HUES64 (cell line): ENCODE measurements at regions not wholly inside any gene's neighbourhood (a gene's known extent, or its start where the extent isn't known, plus 50 kb on each side); places are given as distances from the start of the nearest gene placed in this dataset.
"Not testable (repeated sequence)": the region's sequence is repeated elsewhere in the genome, so short reads cannot be mapped to it uniquely, and the experiment has no call there.

Experiments used
- H3K27ac ChIP-seq: 2 replicates; pipeline ENCODE4 v1.7.0; 2013; ENCODE audit warnings: low read depth, low read length, inconsistent platforms
- H3K27me3 ChIP-seq: 2 replicates; pipeline ENCODE4 v1.6.1; 2013; ENCODE audit warnings: mild to moderate bottlenecking, low read length; ENCODE audit not compliant: insufficient read depth
- H3K36me3 ChIP-seq: 2 replicates; pipeline ENCODE4 v1.6.1; 2013; ENCODE audit warnings: mild to moderate bottlenecking, low read length; ENCODE audit not compliant: insufficient read depth
- H3K4me1 ChIP-seq: 2 replicates; pipeline ENCODE4 v1.6.1; 2013; ENCODE audit warnings: mild to moderate bottlenecking, low read length, moderate library complexity; ENCODE audit not compliant: insufficient read depth
- H3K4me3 ChIP-seq: 2 replicates; pipeline ENCODE4 v1.5.1; 2013; ENCODE audit warnings: mild to moderate bottlenecking, low read length, moderate library complexity
- H3K9ac ChIP-seq: 2 replicates; pipeline ENCODE4 v1.6.1; 2013; ENCODE audit warnings: mild to moderate bottlenecking, low read depth, low read length
- H3K9me3 ChIP-seq: 2 replicates; pipeline ENCODE4 v1.6.1; 2013; ENCODE audit warnings: low read depth, low read length; ENCODE audit not compliant: insufficient read depth
- WGBS: fragments of 150-250, 120-280 bp; methylation state at CpG from one replicate; pipeline ENCODE4 v1.1.7; 2013; ENCODE audit warnings: missing lambda C conversion rate; 5-methylcytosine and 5-hydroxymethylcytosine counted together

DNA sequence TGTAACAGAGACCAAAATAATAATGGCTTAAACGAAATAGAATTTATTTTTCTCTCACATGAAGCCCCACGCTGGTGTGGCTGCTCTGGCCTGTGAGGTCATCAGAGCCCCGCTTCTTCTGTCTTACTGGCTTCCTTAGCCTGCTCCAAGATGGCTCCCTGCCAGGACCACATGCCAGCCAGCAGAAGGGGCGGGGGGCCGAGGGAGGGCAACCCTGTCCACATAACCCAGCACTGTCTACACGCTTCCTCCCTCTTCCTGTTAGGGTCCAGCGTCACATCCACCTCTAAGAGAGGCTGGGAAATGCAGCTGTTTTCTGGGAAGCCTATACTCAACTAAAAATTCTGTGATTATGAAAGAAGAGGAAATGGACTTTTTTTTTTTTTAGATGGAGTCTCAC is 107.9 kb upstream of the DLG1 start:
- Histone ChIP-seq H3K4me1 (no peaks in the 10 kb centered on the region), H3K27me3 (no peaks in the 10 kb centered on the region), H3K9me3 (peaks cover 15% of the 10 kb centered on the region), H3K27ac (no peak overlapping the region), H3K36me3 (no peaks in the 10 kb centered on the region), H3K4me3 (no peak overlapping the region), H3K9ac (no peak overlapping the region)
- 92% methylated on average over 5 of the region's 7 CpGs for WGBS

DNA sequence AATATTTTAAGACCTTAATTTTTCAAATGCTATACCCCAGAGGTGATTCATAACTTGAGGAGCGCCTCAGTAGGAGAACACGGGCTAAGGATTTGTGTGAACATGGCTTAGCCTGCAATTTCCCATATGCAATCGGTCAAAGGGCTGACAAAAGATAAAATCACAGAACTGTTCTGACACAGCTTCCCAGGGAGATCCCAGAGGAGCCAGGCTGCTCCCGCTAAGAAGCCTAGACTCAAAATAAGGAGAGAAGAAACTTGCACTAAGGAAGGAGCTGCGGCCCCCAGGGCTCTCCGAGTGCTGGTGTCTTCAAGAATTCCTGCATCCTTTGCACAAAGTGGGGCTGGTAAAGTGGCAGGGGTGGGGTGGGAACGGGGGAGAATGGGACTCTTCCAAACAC is 106.3 kb upstream of the DLG1 start:
- Histone ChIP-seq H3K9me3 (peaks cover 10% of the 10 kb centered on the region), H3K36me3 (no peaks in the 10 kb centered on the region), H3K4me1 (peaks cover 2% of the 10 kb centered on the region), H3K9ac (no peak overlapping the region), H3K27me3 (no peaks in the 10 kb centered on the region), H3K27ac (no peak overlapping the region), H3K4me3 (no peak overlapping the region)
- WGBS = 90% methylated on average over 7 of the region's 7 CpGs

DNA sequence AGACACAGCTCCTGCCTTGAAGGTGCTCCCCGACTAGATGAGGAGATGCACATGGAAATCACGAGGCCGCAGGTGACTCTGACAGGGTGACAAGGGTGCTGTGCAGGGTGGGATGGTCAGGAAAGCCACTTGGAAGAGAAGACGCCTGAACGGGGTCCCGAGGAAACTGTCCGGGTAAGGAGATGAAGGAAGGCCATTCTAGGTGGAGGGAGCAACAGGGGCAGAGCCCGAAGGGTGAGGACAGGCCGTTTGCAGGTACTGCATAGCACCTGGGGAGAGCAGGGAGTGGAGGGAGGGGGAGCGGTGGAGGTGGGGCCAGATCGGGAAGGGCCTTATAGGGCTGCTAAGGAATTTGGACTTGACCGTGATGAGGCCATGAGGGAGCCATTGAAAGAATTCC is 105.6 kb upstream of the DLG1 start:
- 92% methylated on average over 12 of the region's 12 CpGs for WGBS

DNA sequence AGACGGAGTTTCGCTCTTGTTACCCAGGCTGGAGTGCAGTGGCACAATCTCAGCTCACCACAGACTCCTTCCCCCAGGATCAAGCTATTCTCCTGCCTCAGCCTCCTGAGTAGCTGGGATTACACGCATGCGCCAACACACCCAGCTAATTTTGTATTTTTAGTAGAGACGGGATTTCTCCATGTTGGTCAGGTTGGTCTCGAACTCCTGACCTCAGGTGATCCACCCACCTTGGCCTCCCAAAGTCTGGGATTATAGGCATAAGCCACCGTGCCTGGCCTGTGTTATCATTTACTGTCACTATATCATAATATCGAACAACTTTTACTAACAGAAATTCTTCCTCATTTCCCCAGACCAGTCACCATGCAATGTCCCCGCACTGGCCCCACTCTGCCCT is 104.0 kb upstream of the DLG1 start:
- WGBS = 95% methylated on average over 9 of the region's 9 CpGs
- H3K4me3 ChIP-seq = not testable (repeated sequence)

More for the DNA sequence above, 105.6 kb upstream of the DLG1 start:
- H3K9me3 ChIP-seq = peaks cover 3% of the 10 kb centered on the region; the same call in 1 of the 2 replicates
- no peak overlapping the region for H3K9ac ChIP-seq
- no peak overlapping the region for H3K27ac ChIP-seq
- H3K4me1 ChIP-seq = peaks cover 7% of the 10 kb centered on the region
- H3K36me3 ChIP-seq = no peaks in the 10 kb centered on the region
- H3K4me3 ChIP-seq = no peak overlapping the region
- H3K27me3 ChIP-seq = no peaks in the 10 kb centered on the region

DNA sequence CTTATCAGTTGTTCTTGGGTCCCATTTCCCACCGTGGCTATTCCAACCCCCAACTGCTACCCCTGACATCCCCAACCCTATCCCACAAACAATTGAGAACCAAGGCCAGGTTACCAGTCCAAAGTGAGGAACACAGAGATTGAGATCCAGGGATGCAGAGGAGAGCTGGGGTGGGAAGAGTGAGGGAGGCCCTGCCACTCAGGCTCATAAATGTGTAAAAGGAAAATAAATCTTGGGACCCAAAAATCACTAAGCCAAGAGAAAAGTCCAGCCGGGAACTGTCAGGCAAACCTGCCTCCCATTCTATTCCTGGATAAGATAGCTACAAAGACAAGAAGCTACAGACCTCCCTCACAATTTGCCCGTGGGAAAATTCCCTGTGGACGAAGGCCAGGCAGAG is 101.1 kb upstream of the DLG1 start:
- Histone ChIP-seq H3K9me3 (no peaks in the 10 kb centered on the region), H3K9ac (no peak overlapping the region), H3K27ac (no peak overlapping the region), H3K36me3 (no peaks in the 10 kb centered on the region), H3K27me3 (no peaks in the 10 kb centered on the region), H3K4me1 (peaks cover 7% of the 10 kb centered on the region), H3K4me3 (no peak overlapping the region)
- 66% methylated on average over 4 of the region's 4 CpGs for WGBS

More for the DNA sequence above, 104.0 kb upstream of the DLG1 start:
- not testable (repeated sequence) for H3K27me3 ChIP-seq, H3K4me1 ChIP-seq, H3K36me3 ChIP-seq, H3K9ac ChIP-seq, H3K9me3 ChIP-seq, H3K27ac ChIP-seq

DNA sequence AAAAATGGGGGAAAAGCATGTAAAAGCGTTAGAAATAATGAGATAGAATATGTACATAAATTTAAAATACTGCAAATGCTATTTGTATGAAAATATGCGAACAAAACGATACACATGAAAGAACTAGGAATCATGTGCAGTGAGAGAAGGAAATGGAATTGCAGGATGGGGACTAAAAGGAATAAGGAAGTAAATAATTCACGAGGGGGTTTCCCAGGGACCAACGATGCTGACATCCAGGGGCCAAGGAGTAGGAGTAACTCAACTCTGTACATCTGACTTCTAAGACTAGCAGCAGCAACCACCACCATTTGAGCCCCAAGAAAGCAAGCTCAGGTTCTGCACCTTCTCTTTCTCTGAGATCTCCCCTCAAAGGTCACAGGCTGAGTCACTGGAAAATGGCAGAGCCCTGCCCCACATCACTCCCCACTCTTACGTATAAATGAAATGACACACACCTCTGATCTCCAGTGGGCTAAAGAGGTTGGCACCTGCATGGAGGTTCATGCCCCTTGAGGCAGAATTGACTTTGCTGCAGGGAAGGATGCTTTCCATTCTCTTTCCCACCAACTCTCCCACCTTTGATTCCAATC is 100.0 kb upstream of the DLG1 start:
- no peaks in the 10 kb centered on the region for H3K36me3 ChIP-seq
- no peaks in the 10 kb centered on the region for H3K9me3 ChIP-seq
- H3K9ac ChIP-seq = no peak overlapping the region
- no peaks in the 10 kb centered on the region for H3K27me3 ChIP-seq
- WGBS = 83% methylated on average over 6 of the region's 6 CpGs
- H3K27ac ChIP-seq = no peak overlapping the region
- peaks cover 7% of the 10 kb centered on the region for H3K4me1 ChIP-seq
- no peak overlapping the region for H3K4me3 ChIP-seq

DNA sequence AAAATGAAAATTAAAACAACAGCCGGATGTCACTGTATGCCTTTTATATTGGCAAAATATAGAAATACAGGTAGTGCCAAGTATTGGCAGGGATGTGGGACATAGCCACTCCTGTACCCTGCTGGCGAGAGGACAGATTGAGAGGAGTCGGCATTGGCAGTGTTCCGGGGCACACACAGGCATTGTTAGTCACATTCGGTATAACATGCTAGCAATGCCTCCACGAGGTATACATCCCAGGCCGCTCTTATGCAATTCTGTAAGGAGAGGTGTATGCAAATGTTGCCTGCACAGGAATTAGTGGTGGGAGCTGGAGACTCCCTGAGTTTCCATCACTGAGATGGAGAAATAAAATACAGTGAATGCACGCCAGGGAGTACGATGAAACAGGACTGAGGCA is 99.4 kb upstream of the DLG1 start:
- H3K9ac ChIP-seq = no peak overlapping the region
- no peaks in the 10 kb centered on the region for H3K36me3 ChIP-seq
- no peaks in the 10 kb centered on the region for H3K27me3 ChIP-seq
- H3K9me3 ChIP-seq = no peaks in the 10 kb centered on the region
- H3K4me1 ChIP-seq = peaks cover 7% of the 10 kb centered on the region
- no peak overlapping the region for H3K27ac ChIP-seq
- WGBS = 95% methylated on average over 9 of the region's 9 CpGs
- no peak overlapping the region for H3K4me3 ChIP-seq

DNA sequence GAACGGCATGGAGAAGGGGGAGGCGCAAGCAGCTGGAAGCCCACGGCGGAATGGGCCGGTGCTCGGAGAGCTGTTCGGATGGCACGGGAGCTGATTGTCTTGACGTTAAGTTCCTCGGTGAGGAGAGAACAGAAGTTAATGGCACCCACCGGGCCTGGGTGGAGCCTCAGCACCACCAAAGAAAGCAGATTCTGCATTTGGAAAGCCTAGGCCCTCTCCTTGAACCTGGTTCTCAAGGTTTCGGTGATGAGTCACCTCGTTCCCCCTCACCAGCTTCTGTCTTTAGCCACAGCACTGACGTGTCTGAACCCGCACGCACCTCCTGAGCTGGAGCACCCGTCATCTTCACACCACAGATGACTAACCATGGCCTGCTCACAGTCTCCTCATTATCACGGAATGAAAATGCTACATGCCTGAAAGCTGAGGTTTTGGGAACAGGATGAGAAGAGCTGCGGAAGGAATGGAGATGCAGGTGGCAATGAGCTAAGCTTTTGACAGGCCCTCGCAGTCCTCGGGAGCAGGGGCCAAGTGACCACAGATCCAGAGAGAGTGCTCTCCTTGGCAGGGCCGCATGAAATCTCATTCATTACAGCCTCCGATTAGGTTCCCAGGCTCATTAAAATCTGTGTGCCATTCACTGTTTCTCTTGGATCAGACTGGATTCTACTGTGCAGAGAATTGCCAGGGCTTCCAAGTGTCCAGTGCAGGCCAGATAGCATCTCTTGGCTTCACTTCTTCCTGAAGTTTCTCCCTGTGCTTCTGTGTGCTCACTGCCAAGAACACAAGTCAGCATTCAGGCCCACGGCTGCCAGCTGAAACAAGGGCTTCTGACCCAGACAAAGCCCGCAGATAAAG is 96.3 kb upstream of the DLG1 start:
- Histone ChIP-seq H3K27ac (no peak overlapping the region), H3K9me3 (no peaks in the 10 kb centered on the region), H3K4me1 (peaks cover 4% of the 10 kb centered on the region), H3K4me3 (no peak overlapping the region), H3K36me3 (no peaks in the 10 kb centered on the region), H3K27me3 (no peaks in the 10 kb centered on the region), H3K9ac (no peak overlapping the region)
- WGBS = 78% methylated on average over 25 of the region's 25 CpGs

DNA sequence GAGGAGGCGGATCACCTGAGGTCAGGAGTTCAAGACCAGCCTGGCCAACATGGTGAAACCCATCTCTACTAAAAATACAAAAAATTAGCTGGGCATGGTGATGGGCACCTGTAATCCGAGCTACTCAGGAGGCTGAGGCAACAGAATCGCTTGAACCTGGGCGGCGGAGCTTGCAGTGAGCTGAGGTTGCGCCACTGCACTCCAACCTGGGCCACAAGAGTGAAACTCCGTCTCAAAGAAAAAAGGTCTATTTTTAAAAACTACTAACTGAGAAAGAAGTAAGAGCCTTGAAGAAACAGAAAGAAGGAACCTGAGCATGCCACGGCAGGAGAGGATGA is 95.7 kb upstream of the DLG1 start:
- not testable (repeated sequence) for H3K9me3 ChIP-seq, H3K9ac ChIP-seq, H3K27ac ChIP-seq, H3K27me3 ChIP-seq, H3K4me3 ChIP-seq, H3K36me3 ChIP-seq, H3K4me1 ChIP-seq
- 91% methylated on average over 7 of the region's 8 CpGs for WGBS

DNA sequence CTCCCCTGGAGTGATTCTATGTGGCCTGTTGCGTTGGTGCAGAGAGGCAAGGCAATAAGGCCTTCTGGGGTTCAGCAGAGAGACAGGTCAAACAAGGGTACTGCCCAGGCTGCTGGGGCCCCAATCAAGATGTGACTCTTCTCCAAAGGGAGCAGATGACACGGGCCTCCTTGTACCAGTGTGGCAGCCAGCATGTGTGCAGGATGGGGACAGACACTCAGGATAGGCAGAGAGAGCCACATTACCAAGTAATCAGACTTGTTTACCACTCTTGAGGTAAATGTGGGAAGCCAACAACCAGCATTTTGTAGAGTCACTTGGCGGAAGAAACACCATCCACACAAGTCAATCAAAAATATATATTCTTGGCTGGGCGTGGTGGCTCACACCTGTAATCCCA is 95.3 kb upstream of the DLG1 start:
- no peaks in the 10 kb centered on the region for H3K9me3 ChIP-seq
- no peak overlapping the region for H3K9ac ChIP-seq
- no peaks in the 10 kb centered on the region for H3K27me3 ChIP-seq
- no peak overlapping the region for H3K27ac ChIP-seq
- WGBS = 93% methylated on average over 4 of the region's 4 CpGs
- H3K4me1 ChIP-seq = no peaks in the 10 kb centered on the region
- H3K4me3 ChIP-seq = no peak overlapping the region
- H3K36me3 ChIP-seq = no peaks in the 10 kb centered on the region

DNA sequence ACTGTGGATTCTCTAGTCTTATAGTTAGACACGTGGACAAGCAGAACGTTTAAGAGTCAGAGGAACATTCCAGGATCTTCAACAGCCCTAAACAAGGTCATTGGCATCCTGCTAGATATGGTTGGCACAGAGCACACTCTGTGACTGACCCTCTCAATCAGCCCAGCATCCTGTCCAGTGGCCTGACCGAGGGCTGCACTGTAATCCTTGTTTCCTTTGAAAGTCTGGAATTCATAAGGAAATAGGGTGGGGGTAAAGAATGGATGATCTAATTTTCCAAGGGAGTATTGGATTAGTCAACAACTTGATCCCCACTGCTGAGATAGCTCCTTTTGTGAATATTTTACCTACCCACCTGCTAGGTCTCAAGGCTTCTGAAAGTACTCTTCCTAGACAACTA is 94.5 kb upstream of the DLG1 start:
- Histone ChIP-seq H3K36me3 (no peaks in the 10 kb centered on the region), H3K27me3 (no peaks in the 10 kb centered on the region), H3K27ac (no peak overlapping the region), H3K4me3 (no peak overlapping the region), H3K4me1 (no peaks in the 10 kb centered on the region), H3K9me3 (no peaks in the 10 kb centered on the region; the same call in 1 of the 2 replicates), H3K9ac (no peak overlapping the region)
- 84% methylated on average over 3 of the region's 3 CpGs for WGBS
